ENCODE measurements at regions not wholly inside any gene's neighbourhood (a gene's known extent, or its start where the extent isn't known, plus 50 kb on each side); places are given as distances from the start of the nearest gene placed in this dataset.

DNA sequence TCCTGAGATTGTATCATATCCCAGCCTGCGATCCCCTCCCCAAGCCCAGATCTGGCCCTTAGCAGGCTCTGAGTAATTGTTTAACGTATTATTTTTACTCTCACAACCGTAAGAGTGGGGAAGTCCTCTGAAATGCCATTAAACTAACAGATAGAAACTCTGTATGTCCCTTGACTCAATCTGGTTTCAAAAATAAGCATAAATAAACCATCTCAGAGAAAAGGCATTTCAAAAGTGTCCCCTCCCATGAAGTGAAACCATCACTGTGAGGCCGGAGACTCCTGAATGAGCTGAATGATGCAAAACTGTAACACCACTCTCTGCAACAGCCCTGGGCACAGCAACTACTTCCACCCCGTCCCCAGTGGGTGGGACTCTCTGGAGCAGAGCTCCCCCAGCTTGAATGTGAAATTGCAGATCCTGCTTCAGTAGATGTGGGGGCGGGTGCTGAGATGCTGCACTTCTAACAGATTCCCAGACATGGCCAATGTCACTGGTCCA is 104.1 kb downstream of the SYF2 start:
- Histone ChIP-seq H3K4me1 (ENCODE audit: control insufficient read depth, insufficient read depth, low read length) (no peaks in the 10 kb centered on the region), H2AK5ac (ENCODE audit: low read depth, low read length) (no peak overlapping the region), H2AK9ac (replicated peaks; ENCODE audit: low read depth, low read length, poor library complexity) (no peak overlapping the region), H2BK20ac (ENCODE audit: low read depth, low read length) (no peak overlapping the region), H3K4me3 (ENCODE audit: insufficient read depth, low read depth, low read length) (0 out of 2 replicates have a peak overlapping the region, but pooled peaks have one; percentile 3), H2BK5ac (ENCODE audit: low read depth, low read length, poor library complexity, severe bottlenecking) (no peak overlapping the region), H3K4me2 (ENCODE audit: low read depth, low read length) (peak overlapping the region; percentile 64), H4K91ac (ENCODE audit: insufficient read depth, low read depth, low read length) (no peak overlapping the region), H3K14ac (replicated peaks; ENCODE audit: low read depth, low read length) (no peak overlapping the region), H3K36me3 (ENCODE audit: control insufficient read depth, insufficient read depth, low read length) (no peaks in the 10 kb centered on the region), H3K9me3 (ENCODE audit: control insufficient read depth, insufficient read depth, low read length) (peaks cover 3% of the 10 kb centered on the region; the same call in 1 of the 2 replicates), H3K56ac (ENCODE audit: extremely low read depth, insufficient read depth, low read length) (no peak overlapping the region), H3K27me3 (ENCODE audit: control insufficient read depth, insufficient read depth, low read length) (peaks cover 41% of the 10 kb centered on the region), H4K20me1 (ENCODE audit: insufficient read depth, low read length) (no peaks in the 10 kb centered on the region), H3K9me1 (ENCODE audit: insufficient read depth, low read length) (no peaks in the 10 kb centered on the region), H2BK120ac (ENCODE audit: low read depth, low read length) (no peak overlapping the region), H2BK15ac (ENCODE audit: low read depth, low read length) (no peak overlapping the region), H4K8ac (ENCODE audit: low read depth in 2 of 2, low read length in 2 of 2) (no peak overlapping the region), H3K23ac (ENCODE audit: low read depth, low read length) (no peak overlapping the region), H3K79me1 (ENCODE audit: low read depth in 1 of 2, low read length in 2 of 2) (no peaks in the 10 kb centered on the region), H4K5ac (ENCODE audit: low read depth, low read length) (no peak overlapping the region), H3K4ac (ENCODE audit: low read depth, low read length) (no peak overlapping the region), H2AFZ (replicated peaks; ENCODE audit: low read length, poor library complexity) (no peak overlapping the region), H3K9ac (ENCODE audit: low read depth, low read length) (no peak overlapping the region), H3K27ac (ENCODE audit: insufficient read depth, low read length) (no peak overlapping the region), H3K18ac (ENCODE audit: low read depth, low read length) (no peak overlapping the region)
- ChIA-PET CTCF (interaction anchor here (0.8 kb wide), 1 partner anchor 40 kb away, joined by 3 read pairs; no protein-coding TSS in a partner anchor), POLR2A (ENCODE audit: unreplicated experiment) (no interaction called here)
- in situ Hi-C loops (cut with MboI; ENCODE audit: low sequenced_read_pairs) (no loop called here), intact Hi-C loops (cut with micrococcal nuclease) (no loop called here), dilution Hi-C loops (cut with HindIII; ENCODE audit: low sequenced_read_pairs, unreplicated experiment) (no loop called here)
- DNase-seq: no peak
- no TSS peak for BruUV-seq (replicated peaks)
- TF ChIP-seq RCOR1 (IDR thresholded peaks at IDR 0.05; ENCODE audit: insufficient replicate concordance, low read length) (no peak), MAFK (IDR thresholded peaks at IDR 0.05; ENCODE audit: low read depth, low read length) (no peak), CHD1 (IDR thresholded peaks at IDR 0.05; ENCODE audit: low read depth, low read length) (no peak), BHLHE40 (IDR thresholded peaks at IDR 0.05; ENCODE audit: low read depth, low read length) (no peak)
- ATAC-seq (ENCODE audit: low read depth): peak; percentile 56
- 60% methylated on average over 1 of the region's 6 CpGs; no CpG with 5 or more reads in 1 of the 2 experiments for WGBS, 2 experiments (ENCODE audit: extremely low coverage in 2 of 2, insufficient read length in 1 of 2)

Data from IMR-90 (cell line).